Activated effector memory CD4-positive, alpha-beta T cell treated with anti-CD3 and anti-CD28 coated beads, Interleukin-2, amount 50 U/mL, for 16 hours (primary cell): ENCODE measurements at regions not wholly inside any gene's neighbourhood (a gene's known extent, or its start where the extent isn't known, plus 50 kb on each side); places are given as distances from the start of the nearest gene placed in this dataset.
"Not testable (repeated sequence)": the region's sequence is repeated elsewhere in the genome, so short reads cannot be mapped to it uniquely, and the experiment has no call there.

ENCODE experiments used
- DNase-seq: peaks from one replicate; pipeline ENCODE4 v3.0.0-alpha.2; 2020

- no peak for DNase-seq
Observed at GRCh38 chr2:194323740-194324139, 1333.3 kb upstream of the SLC39A10 start.

DNA sequence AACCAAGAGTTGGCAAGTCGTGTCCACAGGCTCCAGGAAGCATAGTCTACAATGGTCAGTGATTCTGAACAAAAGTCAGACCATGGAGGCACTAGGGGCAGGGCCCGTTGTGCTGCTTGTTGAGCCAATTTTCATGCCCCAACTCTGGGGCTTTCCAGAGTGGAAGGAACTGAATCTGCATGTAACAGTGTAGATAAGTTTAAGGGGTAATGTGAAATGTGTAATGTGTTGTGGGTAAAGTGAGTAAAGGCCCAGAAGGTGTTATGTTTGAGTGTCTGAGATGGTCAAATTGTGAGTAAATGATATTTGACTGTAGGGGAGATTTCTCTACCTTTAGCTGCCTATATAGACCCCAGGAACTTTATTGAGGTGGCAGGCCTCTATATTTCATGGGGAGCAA is 1336.5 kb upstream of the SLC39A10 start:
- DNase-seq: no peak

GRCh38 chr2:194319222-194319992 is 1337.6 kb upstream of the SLC39A10 start:
- DNase-seq: no peak

GRCh38 chr2:194314042-194314441 is 1343.0 kb upstream of the SLC39A10 start:
- no peak for DNase-seq

- DNase-seq: no peak
Observed at GRCh38 chr2:194304191-194304590, 1352.8 kb upstream of the SLC39A10 start.

DNA sequence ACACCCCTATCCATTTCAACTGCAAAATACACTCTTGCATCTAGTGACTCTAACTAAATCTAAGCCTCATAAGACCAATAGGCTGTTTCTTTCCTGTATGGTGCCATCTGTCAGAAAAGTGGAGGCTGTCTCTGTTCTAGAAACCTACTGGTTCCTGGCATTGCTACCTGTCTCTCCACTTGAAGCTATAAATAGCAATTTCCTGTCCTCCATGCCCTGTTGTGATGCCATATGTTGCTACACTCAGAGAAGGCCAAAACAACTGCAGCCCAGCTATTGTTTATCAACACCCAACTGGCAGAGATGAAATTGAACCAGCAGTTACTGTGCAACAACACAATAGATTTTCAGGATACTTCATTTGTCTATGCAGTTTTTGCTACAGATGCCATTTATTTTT is 1355.1 kb upstream of the SLC39A10 start:
- no peak for DNase-seq

DNA sequence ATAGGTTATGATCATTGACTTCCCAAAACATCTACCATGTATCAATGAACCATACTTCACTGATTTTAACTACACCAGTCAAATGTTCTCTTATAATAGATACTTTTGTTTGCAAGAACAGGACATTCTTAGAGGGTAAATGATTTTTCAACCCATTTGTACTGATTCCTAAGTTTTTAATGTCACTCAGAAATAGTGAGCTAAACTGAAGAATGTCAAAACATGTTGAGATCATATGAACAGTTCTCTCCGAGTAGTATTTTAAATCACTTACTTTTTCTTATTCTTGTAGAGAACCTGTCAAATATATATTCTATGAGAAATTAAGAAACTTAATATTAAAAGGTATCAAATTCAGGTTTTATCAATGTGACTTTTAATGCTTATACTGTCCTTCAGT is 1362.9 kb upstream of the SLC39A10 start:
- DNase-seq: no peak

- no peak for DNase-seq
Observed at GRCh38 chr2:194291104-194291503, 1365.9 kb upstream of the SLC39A10 start.

DNA sequence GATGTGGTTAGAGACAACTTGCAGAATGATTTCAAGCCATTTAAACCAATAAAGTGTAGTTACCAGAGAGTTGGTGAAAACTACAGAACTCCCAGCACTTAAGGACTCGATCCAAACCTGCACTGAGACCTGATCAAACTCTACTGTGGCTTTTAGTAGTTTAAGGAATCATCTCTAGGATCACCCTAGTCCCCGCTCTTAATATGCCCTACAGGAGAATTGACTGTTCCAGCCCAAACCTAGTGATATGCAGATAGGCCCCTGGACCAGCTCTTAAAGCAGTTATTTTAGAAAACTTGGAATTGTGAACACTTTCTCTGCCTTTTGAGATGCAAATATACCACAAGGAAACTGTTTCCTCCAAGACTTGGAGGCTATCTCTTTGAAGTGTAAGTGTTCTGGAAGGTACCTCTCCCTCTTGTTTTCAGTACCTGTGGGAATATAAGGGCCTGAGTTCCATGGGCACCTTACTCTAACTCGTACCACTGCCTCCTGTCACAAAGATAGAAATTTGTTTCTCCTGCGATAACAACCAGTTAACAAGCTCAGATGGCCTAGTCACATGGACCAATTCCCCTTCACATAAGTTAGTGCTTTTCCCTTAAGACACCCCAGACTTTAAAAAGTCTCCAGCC is 1367.2 kb upstream of the SLC39A10 start:
- DNase-seq: no peak

- not testable (repeated sequence) for DNase-seq
Observed at GRCh38 chr2:194276667-194277066, 1380.4 kb upstream of the SLC39A10 start.

DNA sequence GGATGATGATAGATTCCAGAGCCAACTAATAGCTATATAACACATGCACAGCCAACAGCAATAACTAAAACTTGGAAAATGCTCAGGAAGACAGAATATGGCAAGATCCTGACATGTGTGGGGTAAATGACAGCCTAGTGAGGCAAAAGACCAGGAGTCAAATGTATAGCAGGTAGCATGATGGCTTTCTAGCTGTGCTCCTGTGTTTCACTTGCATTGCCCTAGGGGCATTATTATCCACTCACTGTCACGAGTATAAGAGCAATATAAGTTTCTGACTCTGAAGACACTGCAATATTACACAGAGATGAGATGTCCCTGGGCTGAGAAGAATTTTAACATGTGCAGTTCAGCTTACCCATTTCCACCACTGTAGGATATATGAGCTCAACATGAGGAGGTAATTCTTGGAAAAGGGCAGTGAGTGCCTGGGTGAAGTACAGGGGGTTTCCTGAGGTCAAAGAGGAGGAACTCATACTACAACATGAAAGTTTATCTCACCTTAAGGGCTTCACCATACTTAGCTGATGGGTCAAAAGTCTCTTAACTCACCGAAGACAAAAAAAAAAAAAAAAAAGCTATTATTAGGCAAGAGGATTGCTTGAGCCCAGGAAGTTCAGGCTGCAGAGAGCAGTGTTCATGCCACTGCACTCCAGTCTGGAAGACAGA is 1385.6 kb upstream of the SLC39A10 start:
- DNase-seq: no peak

GRCh38 chr2:194270648-194271047 is 1386.4 kb upstream of the SLC39A10 start:
- no peak for DNase-seq

GRCh38 chr2:194264586-194264985 is 1392.4 kb upstream of the SLC39A10 start:
- DNase-seq: no peak

DNA sequence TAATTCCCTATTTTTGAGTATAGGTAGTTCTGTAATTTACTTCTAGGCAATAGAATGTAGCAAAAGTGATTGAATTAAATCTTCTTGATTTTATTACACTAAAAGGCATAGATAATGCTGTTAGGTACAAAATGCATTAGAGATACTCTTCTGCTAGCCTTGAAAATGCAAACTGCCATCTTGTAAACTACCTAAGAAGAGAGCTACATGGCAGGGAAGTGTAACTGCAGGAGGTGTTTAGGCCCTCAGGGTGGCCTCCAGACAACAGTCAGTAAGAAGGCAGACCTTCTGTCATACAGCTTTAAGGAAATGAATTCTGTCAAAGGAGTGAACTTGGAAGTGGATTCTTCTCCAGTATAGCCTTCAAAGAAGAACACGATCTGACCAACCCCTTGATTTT is 1396.8 kb upstream of the SLC39A10 start:
- DNase-seq: no peak

DNA sequence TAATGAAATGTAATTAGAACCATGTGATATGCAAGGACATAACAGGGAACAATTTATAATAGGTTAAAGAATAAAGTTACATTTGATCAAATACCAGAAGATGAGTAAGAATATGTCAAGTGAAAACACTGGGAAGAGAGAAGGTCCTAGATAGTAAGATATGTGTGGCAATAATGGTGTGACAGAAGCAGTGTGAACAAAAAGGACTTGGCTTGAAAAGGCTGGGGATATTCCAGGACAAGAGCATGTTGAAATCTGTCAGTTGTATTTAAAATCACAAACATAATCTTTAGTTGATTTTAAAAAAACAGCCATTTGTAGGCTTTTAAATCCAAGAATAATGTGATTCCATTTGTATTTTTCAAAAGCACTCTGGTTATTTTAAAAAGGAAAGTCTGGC is 1399.9 kb upstream of the SLC39A10 start:
- no peak for DNase-seq

GRCh38 chr2:194253528-194254259 is 1403.3 kb upstream of the SLC39A10 start:
- no peak for DNase-seq

DNA sequence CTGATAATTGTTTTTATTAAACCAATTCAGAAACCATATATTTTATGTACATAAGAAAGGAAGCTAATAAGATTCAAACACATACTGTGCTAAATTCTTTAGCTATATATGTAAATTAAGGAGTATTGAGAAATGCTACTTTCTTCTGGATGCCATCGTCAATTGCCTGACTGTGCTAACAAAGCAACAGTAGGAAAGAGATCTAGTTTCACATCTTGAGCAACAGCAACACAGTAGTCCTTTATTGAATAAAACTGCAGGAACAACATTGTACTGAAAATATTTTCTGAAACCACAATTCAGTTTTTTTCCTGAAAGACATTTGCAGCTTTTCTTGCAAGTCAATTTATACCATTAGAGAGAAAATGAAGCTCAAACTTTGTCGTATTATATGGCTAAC is 1404.9 kb upstream of the SLC39A10 start:
- DNase-seq: no peak

GRCh38 chr2:194232600-194232999 is 1424.4 kb upstream of the SLC39A10 start:
- no peak for DNase-seq

GRCh38 chr2:194223218-194223617 is 1433.8 kb upstream of the SLC39A10 start:
- DNase-seq: no peak

DNA sequence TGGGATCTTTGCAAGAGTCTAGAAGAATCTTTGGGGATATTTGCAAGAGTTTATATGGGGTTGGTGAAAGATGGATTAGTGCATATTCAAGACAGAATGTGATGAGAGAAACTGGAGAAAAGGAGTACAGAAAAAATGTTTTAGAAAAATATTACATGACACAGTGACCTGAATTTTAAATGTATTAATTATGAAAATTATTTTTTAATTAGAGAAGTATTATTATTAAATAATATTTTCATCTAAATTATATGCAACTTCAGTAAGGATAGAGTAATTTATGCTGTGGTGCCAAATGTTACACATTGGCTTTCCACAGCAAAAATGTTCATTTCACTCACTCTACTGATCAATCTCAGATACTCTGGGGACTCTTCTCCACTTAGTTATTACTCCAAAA is 1442.8 kb upstream of the SLC39A10 start:
- DNase-seq: no peak

DNA sequence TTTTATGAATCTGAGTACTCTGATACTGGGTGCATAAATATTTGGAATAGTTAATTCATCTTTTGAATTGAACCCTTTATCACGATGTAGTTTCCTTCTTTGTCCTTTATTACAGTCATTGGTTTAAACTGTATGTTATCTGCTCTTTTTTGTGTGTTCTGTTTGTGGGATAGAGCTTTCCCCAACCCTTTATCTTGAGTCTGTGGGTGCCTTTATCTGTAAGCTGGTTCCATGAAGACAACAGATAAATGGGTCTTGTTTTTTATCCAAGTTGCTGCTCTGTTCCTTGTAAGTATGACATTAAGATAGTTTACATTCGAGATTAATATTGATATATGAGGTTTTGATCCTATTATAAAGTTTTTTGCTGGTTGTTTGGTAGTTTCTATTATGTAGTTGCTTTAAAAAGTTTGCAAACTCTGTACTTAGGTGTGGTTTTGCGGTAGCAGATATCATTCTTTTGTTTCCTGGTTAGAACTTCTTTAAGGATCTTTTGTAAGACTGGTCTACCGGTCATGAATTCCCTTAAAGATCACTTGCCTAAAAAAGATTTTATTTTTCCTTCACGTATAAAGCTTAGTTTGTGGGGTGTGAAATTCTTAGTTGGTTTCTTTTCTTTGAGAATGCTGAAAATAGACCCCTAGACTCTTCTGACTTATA is 1451.3 kb upstream of the SLC39A10 start:
- DNase-seq: no peak

- DNase-seq: no peak
Observed at GRCh38 chr2:194203898-194204297, 1453.1 kb upstream of the SLC39A10 start.

- no peak for DNase-seq
Observed at GRCh38 chr2:194182888-194183287, 1474.1 kb upstream of the SLC39A10 start.
